Body of pancreas (tissue), 4 donors: ENCODE measurements at regions not wholly inside any gene's neighbourhood (a gene's known extent, or its start where the extent isn't known, plus 50 kb on each side); places are given as distances from the start of the nearest gene placed in this dataset.

ENCODE experiments used
- ATAC-seq: fragments of 150-250 bp; one replicate; pipeline ENCODE4 v1.9.1; 2016
- DNase-seq, 4 donors: peaks; one replicate each; pipeline ENCODE4 v3.0.0-alpha.2; 2019
- H3K27ac ChIP-seq, 4 donors: fragments of 200-600 bp; sonication (generic); 1 replicate in 3 of 4; 2 replicates in 1 of 4; pipeline versions ENCODE4 v1.5.1 to v1.6.1; 2016 to 2019; ENCODE audit warnings: mild to moderate bottlenecking in 1 of 4, mixed read lengths in 1 of 4, moderate library complexity in 1 of 4
- H3K27me3 ChIP-seq, 2 donors: fragments of 200-600 bp; sonication (generic); one replicate each; pipeline ENCODE4 v1.6.0; 2016; ENCODE audit warnings: mild to moderate bottlenecking in 1 of 2
- H3K36me3 ChIP-seq, 2 donors: fragments of 200-600 bp; sonication (generic); replicated peaks in 1 of 2; 2 replicates each; pipeline ENCODE4 v1.5.1; 2016; ENCODE audit warnings: low read depth in 2 of 2; ENCODE audit not compliant: insufficient read depth in 1 of 2
- H3K4me1 ChIP-seq: fragments of 200-600 bp; sonication (generic); one replicate; pipeline ENCODE4 v1.6.0; 2016
- H3K4me3 ChIP-seq, 2 donors: fragments of 200-600 bp; sonication (generic); 1 replicate in 1 of 2; 2 replicates in 1 of 2; pipeline ENCODE4 v1.5.1; 2016 to 2019
- H3K9me3 ChIP-seq, 3 donors: fragments of 200-600 bp; sonication (generic); 1 replicate in 2 of 3; 2 replicates in 1 of 3; pipeline ENCODE4 v1.5.1; 2016
- CTCF ChIP-seq, 7 experiments: fragments of 450-650 bp in 4 of 7; fragments of 200-600 bp in 3 of 7; sonication (generic) in 3 of 7; IDR thresholded peaks; one replicate each; pipeline ENCODE4 v1.5.1; 2016 to 2019; ENCODE audit warnings: antibody characterized with exemption in 7 of 7
- POLR2A ChIP-seq, 3 donors: fragments of 450-650 bp; IDR thresholded peaks; one replicate each; pipeline ENCODE4 v1.6.1; 2016; ENCODE audit warnings: antibody characterized with exemption in 3 of 3, mild to moderate bottlenecking in 2 of 3
- WGBS, 2 donors: methylation state at CpG; one replicate each; pipeline ENCODE4 v1.1.5; 2017; 5-methylcytosine and 5-hydroxymethylcytosine counted together
- intact Hi-C: fragments of 100-400 bp; cut with DNase I; formaldehyde crosslinking; loops from one replicate; pipeline ENCODE4 v1.15.1; 2023

- DNase-seq = no peak
- no peak for TF ChIP-seq POLR2A (IDR thresholded peaks at IDR 0.05)
- no peak for TF ChIP-seq CTCF (IDR thresholded peaks at IDR 0.05)
- Histone ChIP-seq H3K4me3 (no peak overlapping the region), H3K27ac (no peak overlapping the region), H3K27me3 (no peaks in the 10 kb centered on the region), H3K4me1 (no peaks in the 10 kb centered on the region), H3K36me3 (no peaks in the 10 kb centered on the region), H3K9me3 (no peaks in the 10 kb centered on the region)
- intact Hi-C loops = no loop called here
- no peak for ATAC-seq
- WGBS, 2 donors = 64 to 70% methylated on average over 4 of the region's 4 CpGs
Observed at GRCh38 chrX:11881485-11882170, 123.6 kb downstream of the MSL3 start.

- no peaks in the 10 kb centered on the region for H3K27me3 ChIP-seq
- TF ChIP-seq POLR2A (IDR thresholded peaks at IDR 0.05) = no peak
- TF ChIP-seq CTCF (IDR thresholded peaks at IDR 0.05) = no peak
- H3K36me3 ChIP-seq = no peaks in the 10 kb centered on the region
- H3K4me3 ChIP-seq = no peak overlapping the region
- H3K4me1 ChIP-seq = no peaks in the 10 kb centered on the region
- H3K27ac ChIP-seq = no peak overlapping the region
- DNase-seq = no peak
- H3K9me3 ChIP-seq = no peaks in the 10 kb centered on the region
- intact Hi-C loops = no loop called here
- 31% methylated on average over 1 of the region's 1 CpG for WGBS, 2 donors
- ATAC-seq = no peak
Observed at GRCh38 chrX:11886745-11887144, 128.7 kb downstream of the MSL3 start.

- H3K27me3 ChIP-seq = no peaks in the 10 kb centered on the region
- H3K27ac ChIP-seq = no peak overlapping the region
- no peaks in the 10 kb centered on the region for H3K36me3 ChIP-seq
- TF ChIP-seq CTCF (IDR thresholded peaks at IDR 0.05) (no peak), POLR2A (IDR thresholded peaks at IDR 0.05) (no peak)
- intact Hi-C loops = no loop called here
- 33 to 44% methylated on average over 2 of the region's 2 CpGs for WGBS, 2 donors
- H3K4me1 ChIP-seq = no peaks in the 10 kb centered on the region
- no peaks in the 10 kb centered on the region for H3K9me3 ChIP-seq
- H3K4me3 ChIP-seq = no peak overlapping the region
- no peak for DNase-seq
- no peak for ATAC-seq
Observed at GRCh38 chrX:11887175-11887574, 129.1 kb downstream of the MSL3 start.

GRCh38 chrX:11888421-11888820 is 130.4 kb downstream of the MSL3 start:
- H3K27me3 ChIP-seq = no peaks in the 10 kb centered on the region
- H3K36me3 ChIP-seq = no peaks in the 10 kb centered on the region
- no peak overlapping the region for H3K4me3 ChIP-seq
- no peak for TF ChIP-seq CTCF (IDR thresholded peaks at IDR 0.05)
- TF ChIP-seq POLR2A (IDR thresholded peaks at IDR 0.05) = no peak
- H3K9me3 ChIP-seq = no peaks in the 10 kb centered on the region
- intact Hi-C loops = no loop called here
- no peak overlapping the region for H3K27ac ChIP-seq
- no peaks in the 10 kb centered on the region for H3K4me1 ChIP-seq
- DNase-seq (no peak), ATAC-seq (no peak)

- no peak overlapping the region for H3K4me3 ChIP-seq
- H3K27me3 ChIP-seq = no peaks in the 10 kb centered on the region
- intact Hi-C loops = no loop called here
- no peak for DNase-seq
- H3K4me1 ChIP-seq = no peaks in the 10 kb centered on the region
- no peak overlapping the region for H3K27ac ChIP-seq
- TF ChIP-seq POLR2A (IDR thresholded peaks at IDR 0.05) (no peak), CTCF (IDR thresholded peaks at IDR 0.05) (no peak)
- ATAC-seq = no peak
- no peaks in the 10 kb centered on the region for H3K9me3 ChIP-seq
- H3K36me3 ChIP-seq = no peaks in the 10 kb centered on the region
Observed at GRCh38 chrX:11889791-11890190, 131.8 kb downstream of the MSL3 start.
